ENCODE measurements at regions not wholly inside any gene's neighbourhood (a gene's known extent, or its start where the extent isn't known, plus 50 kb on each side); places are given as distances from the start of the nearest gene placed in this dataset.

GRCh38 chr20:21936720-21937380, 231.4 kb downstream of the PAX1 start:
- no peak for DNase-seq

DNA sequence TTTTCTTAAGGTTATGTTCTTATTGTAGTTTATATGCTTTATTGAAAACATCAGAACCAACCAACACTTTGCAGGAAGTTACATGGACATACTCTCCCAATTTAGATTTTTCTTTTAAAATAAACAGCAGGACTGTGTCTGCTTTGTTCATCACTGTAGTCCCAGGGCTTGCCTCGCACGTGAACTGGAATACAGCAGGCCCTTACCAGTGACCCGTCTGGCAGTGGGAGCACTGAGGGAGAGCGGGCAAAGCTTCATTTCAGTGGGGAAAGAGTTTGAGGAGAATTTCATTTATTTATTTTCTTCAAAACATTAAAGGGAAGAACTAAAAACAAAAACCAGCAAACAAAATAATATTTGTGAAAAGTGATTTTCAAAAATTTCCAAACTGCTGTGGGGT, 230.8 kb downstream of the PAX1 start:
- DNase-seq = no peak

DNA sequence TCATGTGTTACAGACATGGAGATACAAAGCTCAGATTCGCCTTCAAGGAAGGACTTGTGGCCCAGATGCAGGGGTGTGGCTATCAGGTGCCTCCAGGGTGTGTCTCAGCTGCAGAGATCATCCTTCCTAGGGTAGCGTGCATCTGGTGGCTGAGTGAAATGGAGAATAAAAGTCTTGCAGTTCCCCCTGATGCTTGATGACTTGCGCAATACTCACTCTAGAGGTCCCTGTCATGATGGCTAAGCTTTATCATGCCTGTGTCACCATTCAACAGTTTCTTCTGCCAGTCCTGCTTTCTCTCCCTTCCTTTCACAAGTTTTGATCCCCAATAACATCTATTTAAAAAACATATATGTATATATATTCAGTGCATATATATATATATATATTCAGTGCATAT, 228.1 kb downstream of the PAX1 start:
- DNase-seq = no peak

GRCh38 chr20:21921251-21921650, 215.8 kb downstream of the PAX1 start:
- DNase-seq = no peak

DNA sequence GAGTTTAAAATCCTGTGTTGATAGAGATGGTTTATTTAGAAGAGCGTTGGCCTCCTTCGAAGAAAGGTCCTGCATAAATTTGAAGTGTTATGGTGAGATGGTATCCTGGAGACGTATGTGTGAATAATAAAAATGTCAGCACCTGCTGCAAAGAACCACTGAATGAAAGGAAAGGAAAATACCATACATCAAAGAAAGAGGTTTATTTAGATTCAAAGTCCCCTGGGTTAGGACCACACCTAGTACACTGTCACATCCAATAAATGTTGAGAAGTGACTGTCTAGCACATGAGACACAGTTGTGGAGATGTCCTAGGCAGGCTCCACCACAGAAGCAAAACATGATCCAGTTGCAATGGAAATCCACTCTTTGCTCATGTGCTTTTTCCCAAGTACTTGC, 214.7 kb downstream of the PAX1 start:
- DNase-seq = no peak

DNA sequence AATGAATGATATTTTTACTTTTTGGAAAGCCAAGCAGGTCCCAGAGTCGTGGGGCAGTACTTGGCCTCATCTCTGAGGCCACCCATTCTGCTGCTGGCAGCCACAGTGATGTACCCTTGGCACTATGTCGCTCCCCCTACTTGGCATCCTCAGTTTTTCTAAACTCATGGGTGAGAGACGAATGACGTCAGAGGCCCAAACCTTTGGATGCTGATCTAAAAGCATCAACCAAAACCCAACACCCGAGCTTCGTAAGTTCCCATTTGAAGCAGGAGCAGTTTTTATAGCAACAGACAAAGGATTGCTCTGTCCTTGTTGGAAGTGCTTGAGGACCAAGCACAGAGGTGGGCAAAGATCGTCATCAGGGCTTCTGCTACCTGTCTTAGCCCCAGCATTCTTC, 212.9 kb downstream of the PAX1 start:
- no peak for DNase-seq

GRCh38 chr20:21902391-21902790, 196.9 kb downstream of the PAX1 start:
- no peak for DNase-seq

- no peak for DNase-seq
Observed at GRCh38 chr20:21901470-21902275, 196.2 kb downstream of the PAX1 start.

GRCh38 chr20:21900431-21900830, 195.0 kb downstream of the PAX1 start:
- DNase-seq = no peak

DNA sequence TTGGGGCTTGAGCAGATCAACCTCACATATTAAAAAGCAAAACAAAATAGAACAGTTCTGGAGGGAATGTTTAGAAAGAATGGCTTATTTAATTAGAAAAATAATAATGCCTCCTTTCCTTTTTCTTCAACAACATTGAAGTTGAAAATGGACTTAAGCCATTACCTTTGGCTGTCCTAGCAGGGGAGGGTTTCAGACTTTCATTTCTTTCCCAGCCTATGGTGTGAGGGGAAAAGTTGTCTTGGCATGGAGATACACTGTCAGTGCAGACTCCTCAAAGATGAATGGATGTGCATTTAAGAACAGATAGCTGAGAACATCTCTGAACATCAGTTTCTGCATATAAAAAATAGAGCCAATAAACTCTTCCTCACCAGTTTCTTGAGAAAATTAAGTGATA, 169.5 kb downstream of the PAX1 start:
- no peak for DNase-seq

GRCh38 chr20:21874127-21874526, 168.7 kb downstream of the PAX1 start:
- no peak for DNase-seq

- DNase-seq = no peak
Observed at GRCh38 chr20:21873291-21873690, 167.8 kb downstream of the PAX1 start.

DNA sequence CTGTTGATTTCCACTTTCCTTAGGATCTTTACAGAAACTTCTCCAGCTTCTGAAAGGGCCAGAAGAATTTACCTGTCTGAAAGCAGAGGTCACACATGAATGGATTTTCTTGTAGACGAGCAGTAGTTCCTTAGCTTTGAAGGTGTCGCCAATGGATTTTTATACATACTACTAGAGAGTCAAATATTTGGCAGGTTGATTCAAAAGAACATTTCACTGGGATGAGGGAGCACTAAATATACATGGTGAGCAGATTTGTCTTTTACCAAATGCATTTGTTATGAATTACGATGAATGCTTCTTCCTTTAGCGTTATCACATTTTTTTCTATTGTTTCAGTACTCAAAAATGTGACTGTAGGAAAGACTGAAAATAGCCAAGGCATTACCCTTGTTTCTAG, 162.3 kb downstream of the PAX1 start:
- DNase-seq = no peak

DNA sequence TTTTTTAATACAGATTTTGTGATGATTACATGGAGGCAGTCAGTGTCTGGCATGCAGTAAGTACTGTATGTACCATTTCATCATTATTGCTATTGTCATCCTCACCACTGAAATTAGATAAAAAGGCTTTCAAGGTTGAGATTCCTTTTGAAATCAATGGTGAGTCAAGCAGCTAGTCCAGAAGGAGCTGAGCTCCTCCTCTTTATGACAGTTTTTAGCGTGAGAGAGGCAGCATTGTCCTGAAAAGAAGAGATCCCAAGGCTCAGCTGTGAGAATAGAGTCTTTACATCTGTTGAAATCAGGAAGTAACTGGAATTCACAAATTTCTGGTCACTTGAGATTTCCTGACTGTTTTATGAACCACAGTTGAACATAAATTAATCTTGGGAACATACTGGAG, 161.9 kb downstream of the PAX1 start:
- no peak for DNase-seq

- no peak for DNase-seq
Observed at GRCh38 chr20:21862956-21863355, 157.5 kb downstream of the PAX1 start.

DNA sequence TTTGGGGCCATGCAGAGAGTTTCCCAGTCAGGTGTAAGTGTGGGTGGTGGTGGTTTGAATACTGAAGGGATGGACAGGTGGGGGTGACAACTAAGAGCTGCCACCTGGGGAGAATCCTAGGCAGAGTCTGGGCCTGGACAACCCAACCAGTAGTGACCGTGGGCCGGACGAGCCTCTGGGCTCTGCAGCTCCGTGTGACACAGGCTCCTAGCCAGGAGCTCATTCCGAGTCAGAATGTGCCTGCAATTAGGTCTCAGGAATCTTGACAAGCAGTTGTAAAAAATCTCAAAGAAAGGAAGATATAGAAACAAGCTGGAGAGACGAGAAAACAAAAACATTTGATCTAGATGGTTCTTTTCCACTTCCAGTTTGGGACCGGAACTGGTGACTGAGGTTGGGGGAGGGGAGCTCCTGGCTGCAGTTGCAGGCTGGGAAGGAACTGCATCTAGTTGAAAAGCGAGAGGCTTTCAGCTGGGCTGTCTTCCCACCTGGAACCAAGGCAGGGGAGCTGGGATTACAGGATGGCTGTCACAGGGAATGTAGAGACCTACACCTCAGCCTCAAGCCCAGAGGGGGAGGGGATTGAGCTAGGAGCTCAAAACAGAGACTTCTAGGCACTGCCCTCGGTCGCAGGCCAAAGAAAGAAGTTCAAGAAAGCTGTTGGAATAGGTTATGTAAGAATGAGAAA, 156.9 kb downstream of the PAX1 start:
- DNase-seq = no peak

- no peak for DNase-seq
Observed at GRCh38 chr20:21840991-21841390, 135.5 kb downstream of the PAX1 start.

- no peak for DNase-seq
Observed at GRCh38 chr20:21839982-21840381, 134.5 kb downstream of the PAX1 start.

DNA sequence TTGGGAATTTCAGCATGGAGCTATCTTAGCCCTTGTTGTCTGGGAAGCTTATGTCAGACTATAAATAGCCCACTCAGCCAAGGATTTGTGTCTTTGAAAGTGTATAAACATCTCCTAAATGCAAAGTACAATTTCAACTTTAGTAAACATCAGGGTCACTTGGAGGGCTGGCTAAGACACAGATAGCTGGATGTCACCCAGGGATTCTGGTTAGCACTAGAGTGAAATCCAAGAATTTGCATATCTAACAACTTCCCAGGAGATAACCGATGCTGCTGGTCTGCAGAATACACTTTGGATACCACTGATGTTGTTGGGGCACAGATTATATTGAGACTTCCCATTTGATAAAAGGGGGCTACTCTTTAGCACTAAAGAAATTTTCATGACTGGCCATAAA, 130.9 kb downstream of the PAX1 start:
- DNase-seq = no peak

DNA sequence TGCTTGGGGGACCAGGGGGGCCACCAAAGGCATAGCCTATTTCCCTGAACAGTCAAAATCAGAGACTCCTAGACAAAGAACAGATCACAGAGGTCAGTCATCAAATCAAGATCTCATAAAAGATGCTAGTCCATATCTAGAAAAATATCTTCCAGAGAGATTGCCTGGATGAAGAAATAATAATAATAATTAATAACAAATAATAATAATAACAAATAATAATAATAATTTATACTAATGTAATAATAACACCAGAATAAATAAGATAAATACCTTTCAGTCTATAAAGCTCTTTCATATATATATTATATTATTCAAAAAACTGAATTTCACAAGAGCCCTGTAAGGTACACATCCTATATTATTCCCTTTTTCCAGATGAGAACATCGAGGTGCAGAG, 129.6 kb downstream of the PAX1 start:
- DNase-seq = no peak

DNA sequence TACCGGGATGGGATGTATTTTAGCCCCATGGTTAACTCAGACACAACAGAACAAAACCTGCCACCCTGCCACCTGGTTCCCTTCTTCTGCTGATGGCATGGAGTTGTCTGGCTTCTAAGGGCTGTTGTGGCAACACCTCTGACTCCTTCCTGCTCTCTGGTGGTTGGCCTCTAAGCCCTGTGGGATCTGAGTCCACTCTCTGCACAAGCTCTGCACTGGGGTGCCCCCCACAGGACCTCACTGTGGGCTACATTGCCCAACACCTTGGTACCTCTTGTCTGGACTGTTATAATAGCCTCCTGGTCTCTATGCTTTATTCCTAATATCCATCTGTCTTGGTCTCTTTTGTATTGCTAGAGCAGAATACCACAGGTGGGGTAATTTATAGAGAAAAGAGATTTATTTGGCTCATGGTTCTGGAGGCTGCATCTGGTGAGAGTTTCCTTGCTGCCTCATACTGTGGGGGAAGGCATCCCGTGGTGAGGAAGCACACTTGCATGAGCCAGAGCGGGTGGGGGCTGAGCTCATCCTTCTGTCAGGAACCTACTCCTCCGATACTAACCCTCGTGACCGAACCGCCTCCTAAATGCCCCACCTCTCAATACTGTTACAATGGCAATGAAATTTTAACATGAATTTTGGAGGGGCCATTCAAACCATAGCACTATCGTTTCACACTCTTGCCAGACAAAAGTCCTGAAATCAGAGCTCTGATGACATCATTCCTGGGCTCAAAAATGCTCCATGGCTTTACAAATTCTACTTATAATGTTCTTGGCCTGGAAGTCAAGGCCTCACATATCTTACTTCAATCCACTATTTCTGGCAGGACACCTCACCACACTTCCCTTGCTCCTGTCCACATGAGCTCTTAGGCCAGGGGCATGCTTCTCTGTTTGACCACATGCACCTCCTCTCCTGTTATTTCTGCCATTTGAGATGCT, 127.2 kb downstream of the PAX1 start:
- no peak for DNase-seq

DNA sequence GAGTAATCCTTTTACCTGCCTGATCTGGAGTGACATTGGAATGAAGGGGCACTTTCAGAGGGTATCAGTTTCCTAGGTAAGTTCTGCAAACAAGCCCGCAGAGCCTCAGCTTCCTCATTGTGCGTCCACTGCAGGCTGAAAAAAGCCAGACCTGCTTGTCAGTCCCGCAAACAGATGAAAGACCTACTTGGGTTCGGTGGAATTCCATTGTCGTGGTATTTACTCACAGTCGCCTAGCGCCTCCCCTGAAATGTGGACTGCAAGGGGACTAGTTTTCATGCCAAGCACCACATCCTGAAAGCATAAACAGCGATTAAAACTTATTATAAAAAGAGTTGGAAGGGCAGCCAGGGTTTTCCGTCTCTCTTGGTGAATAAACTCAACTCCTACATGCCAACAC, 121.5 kb downstream of the PAX1 start:
- no peak for DNase-seq

GRCh38 chr20:21821358-21821757, 115.9 kb downstream of the PAX1 start:
- DNase-seq = no peak

All from CD4-positive, alpha-beta T cell treated with Interferon gamma for 1 hour (primary cell).